Psoas muscle (tissue), 7 donors: ENCODE measurements at regions not wholly inside any gene's neighbourhood (a gene's known extent, or its start where the extent isn't known, plus 50 kb on each side); places are given as distances from the start of the nearest gene placed in this dataset.

ENCODE experiments used
- ATAC-seq, 4 donors: fragments of 200-7000 bp; cut with Tn5 transposase; one replicate each; pipeline ENCODE4 v1.9.1; 2020; ENCODE audit warnings: moderate library complexity in 3 of 4, mild to moderate bottlenecking in 2 of 4
- DNase-seq, 2 donors: peaks; one replicate each; pipeline ENCODE4 v3.0.0-alpha.2; 2020
- H3K27ac ChIP-seq: fragments of 200-600 bp; one replicate; pipeline ENCODE4 v1.8.0; 2022
- H3K27me3 ChIP-seq, 3 donors: fragments of 200-600 bp in 1 of 3; one replicate each; pipeline versions ENCODE4 v1.6.1 to v1.8.0; 2013 to 2022; ENCODE audit warnings: low read length in 2 of 3, mild to moderate bottlenecking in 2 of 3, moderate library complexity in 1 of 3; ENCODE audit not compliant: insufficient read depth in 3 of 3
- H3K36me3 ChIP-seq, 2 donors: fragments of 200-600 bp in 1 of 2; one replicate each; pipeline versions ENCODE4 v1.6.1 to v1.8.0; 2013 to 2022; ENCODE audit warnings: low read depth in 1 of 2, mild to moderate bottlenecking in 1 of 2, moderate library complexity in 1 of 2; ENCODE audit not compliant: insufficient read depth in 1 of 2
- H3K4me1 ChIP-seq: fragments of 200-600 bp; one replicate; pipeline ENCODE4 v1.8.0; 2022
- H3K4me3 ChIP-seq: fragments of 200-600 bp; one replicate; pipeline ENCODE4 v1.8.0; 2022; ENCODE audit warnings: mild to moderate bottlenecking
- H3K9me3 ChIP-seq: fragments of 200-600 bp; one replicate; pipeline ENCODE4 v1.8.0; 2022
- WGBS, 3 donors: extraction: QIAGEN DNeasy Blood & Tissue Kit; methylation state at CpG; one replicate each; pipeline versions ENCODE4 v1.1.6 to v1.1.7; 2013; 5-methylcytosine and 5-hydroxymethylcytosine counted together
- intact Hi-C, 2 donors: fragments of 100-400 bp; cut with DNase I; formaldehyde crosslinking; loops; one replicate each; pipeline versions ENCODE4 v1.11.0 to v1.14.2; 2022
- TF ChIP-seq, protein P1 (sequence below): fragments of 200-600 bp; IDR thresholded peaks from one replicate; pipeline ENCODE4 v1.8.0; 2022; ENCODE audit warnings: antibody characterized with exemption
- donor health status: healthy with polysubstance abuse.
- donor health status: DM: no; HTN: no; CAD: no; lungs with moderate emphysema.
- donor health status: Bipolar disorder and iron deficiency.
- donor health status: healthy.
- donor health status: DM: yes; HTN: yes; CAD: no.
- donor health status: DM: no; HTN: no; CAD: no.
- donor health status: DM: yes; HTN: yes; CAD: no.

DNA sequence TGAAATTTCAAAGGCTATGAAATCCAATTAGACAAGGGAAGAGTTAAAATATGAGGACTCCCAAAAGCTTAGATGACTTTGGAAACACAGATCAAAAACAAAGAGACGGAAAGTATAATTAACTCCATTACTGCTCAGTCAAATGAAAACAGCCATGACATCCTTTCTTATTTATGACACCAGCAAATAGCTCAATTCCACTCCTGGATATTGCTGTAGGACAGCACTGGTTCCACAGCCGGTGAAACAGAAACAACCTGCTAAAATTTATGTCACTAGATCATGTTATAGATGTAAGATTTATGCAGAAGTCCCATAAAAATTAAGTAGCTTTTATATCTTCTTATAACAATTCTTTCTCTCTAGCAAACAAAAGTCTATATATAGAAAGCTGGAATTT is 65.6 kb upstream of the RRP15 start:
- DNase-seq (no peak), ATAC-seq (no peak)
- no peak overlapping the region for H3K4me3 ChIP-seq
- TF ChIP-seq, protein P1, sequence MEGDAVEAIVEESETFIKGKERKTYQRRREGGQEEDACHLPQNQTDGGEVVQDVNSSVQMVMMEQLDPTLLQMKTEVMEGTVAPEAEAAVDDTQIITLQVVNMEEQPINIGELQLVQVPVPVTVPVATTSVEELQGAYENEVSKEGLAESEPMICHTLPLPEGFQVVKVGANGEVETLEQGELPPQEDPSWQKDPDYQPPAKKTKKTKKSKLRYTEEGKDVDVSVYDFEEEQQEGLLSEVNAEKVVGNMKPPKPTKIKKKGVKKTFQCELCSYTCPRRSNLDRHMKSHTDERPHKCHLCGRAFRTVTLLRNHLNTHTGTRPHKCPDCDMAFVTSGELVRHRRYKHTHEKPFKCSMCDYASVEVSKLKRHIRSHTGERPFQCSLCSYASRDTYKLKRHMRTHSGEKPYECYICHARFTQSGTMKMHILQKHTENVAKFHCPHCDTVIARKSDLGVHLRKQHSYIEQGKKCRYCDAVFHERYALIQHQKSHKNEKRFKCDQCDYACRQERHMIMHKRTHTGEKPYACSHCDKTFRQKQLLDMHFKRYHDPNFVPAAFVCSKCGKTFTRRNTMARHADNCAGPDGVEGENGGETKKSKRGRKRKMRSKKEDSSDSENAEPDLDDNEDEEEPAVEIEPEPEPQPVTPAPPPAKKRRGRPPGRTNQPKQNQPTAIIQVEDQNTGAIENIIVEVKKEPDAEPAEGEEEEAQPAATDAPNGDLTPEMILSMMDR = no peak
- 25 to 36% (median 34%) methylated on average over 2 of the region's 2 CpGs for WGBS, 3 donors
- intact Hi-C loops = no loop called here
- H3K36me3 ChIP-seq = no peaks in the 10 kb centered on the region
- peaks cover 0 to 3% (median 3%) of the 10 kb centered on the region in 3 donors for H3K27me3 ChIP-seq
- H3K9me3 ChIP-seq = no peaks in the 10 kb centered on the region
- no peaks in the 10 kb centered on the region for H3K4me1 ChIP-seq
- no peak overlapping the region for H3K27ac ChIP-seq

DNA sequence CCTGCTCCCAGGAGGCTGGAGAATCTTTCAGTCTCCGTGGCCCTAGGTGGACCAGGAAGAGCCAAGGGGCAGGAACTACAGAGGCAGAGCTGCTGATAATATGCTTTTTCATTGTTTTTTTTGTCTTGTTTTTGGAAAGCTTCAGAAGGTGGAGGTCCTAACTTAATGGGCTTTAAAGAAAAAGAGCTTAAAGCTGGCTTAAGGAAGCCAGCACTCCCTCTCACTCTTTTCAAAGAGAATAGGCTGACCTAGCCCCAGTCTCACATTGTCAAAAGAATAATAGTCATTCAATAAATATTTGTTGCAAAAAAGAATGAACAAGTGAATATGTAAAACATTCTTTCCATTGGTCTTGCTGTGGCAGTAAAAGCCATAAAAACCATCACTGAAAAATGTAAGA is 61.0 kb upstream of the RRP15 start:
- intact Hi-C loops = no loop called here
- H3K4me1 ChIP-seq = no peaks in the 10 kb centered on the region
- ATAC-seq (no peak), DNase-seq (no peak)
- H3K4me3 ChIP-seq = no peak overlapping the region
- H3K27me3 ChIP-seq = peaks cover 0 to 3% (median 0%) of the 10 kb centered on the region in 3 donors
- H3K9me3 ChIP-seq = no peaks in the 10 kb centered on the region
- H3K36me3 ChIP-seq = no peaks in the 10 kb centered on the region
- no peak overlapping the region for H3K27ac ChIP-seq
- TF ChIP-seq, protein P1 = no peak
- 68 to 74% (median 71%) methylated on average over 1 of the region's 1 CpG for WGBS, 3 donors

DNA sequence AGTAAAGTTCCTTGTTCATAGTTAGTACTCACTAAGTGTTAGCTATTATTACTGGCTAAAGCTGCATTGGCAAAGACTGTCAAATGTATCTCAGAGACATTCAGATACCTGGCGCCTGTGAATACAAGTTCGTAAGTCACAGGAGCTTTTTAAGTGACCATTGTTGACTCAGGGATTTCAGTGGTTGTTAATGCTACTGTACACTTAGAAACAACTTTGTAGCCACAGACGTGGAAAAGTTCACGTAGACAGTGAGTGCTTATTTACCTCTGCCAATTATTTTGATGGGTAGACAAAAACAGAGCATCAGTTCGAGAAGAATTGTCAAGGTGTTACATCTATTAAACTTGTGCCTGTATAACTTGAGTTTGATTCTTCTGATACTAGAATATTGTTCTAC is 59.1 kb upstream of the RRP15 start:
- ATAC-seq = no peak
- intact Hi-C loops = no loop called here

More for the DNA sequence above, 59.1 kb upstream of the RRP15 start:
- peaks cover 0 to 3% (median 0%) of the 10 kb centered on the region in 3 donors for H3K27me3 ChIP-seq
- TF ChIP-seq, protein P1 = no peak
- no peaks in the 10 kb centered on the region for H3K4me1 ChIP-seq
- no peak overlapping the region for H3K27ac ChIP-seq
- DNase-seq = no peak
- H3K9me3 ChIP-seq = no peaks in the 10 kb centered on the region
- WGBS, 3 donors = 84 to 89% (median 87%) methylated on average over 5 of the region's 5 CpGs
- H3K4me3 ChIP-seq = no peak overlapping the region
- H3K36me3 ChIP-seq = no peaks in the 10 kb centered on the region
